ENCODE measurements at regions not wholly inside any gene's neighbourhood (a gene's known extent, or its start where the extent isn't known, plus 50 kb on each side); places are given as distances from the start of the nearest gene placed in this dataset.

GRCh38 chr3:11909726-11910125 is 63.0 kb upstream of the TAMM41 start:
- TF ChIP-seq CTCF (IDR thresholded peaks at IDR 0.05; ENCODE audit: insufficient read depth, low read depth, low read length): no peak
- TF ChIP-seq EZH2 (IDR thresholded peaks at IDR 0.05; ENCODE audit: insufficient read depth, low read length): no peak
